ENCODE measurements at regions not wholly inside any gene's neighbourhood (a gene's known extent, or its start where the extent isn't known, plus 50 kb on each side); places are given as distances from the start of the nearest gene placed in this dataset.
"Not testable (repeated sequence)": the region's sequence is repeated elsewhere in the genome, so short reads cannot be mapped to it uniquely, and the experiment has no call there.

DNA sequence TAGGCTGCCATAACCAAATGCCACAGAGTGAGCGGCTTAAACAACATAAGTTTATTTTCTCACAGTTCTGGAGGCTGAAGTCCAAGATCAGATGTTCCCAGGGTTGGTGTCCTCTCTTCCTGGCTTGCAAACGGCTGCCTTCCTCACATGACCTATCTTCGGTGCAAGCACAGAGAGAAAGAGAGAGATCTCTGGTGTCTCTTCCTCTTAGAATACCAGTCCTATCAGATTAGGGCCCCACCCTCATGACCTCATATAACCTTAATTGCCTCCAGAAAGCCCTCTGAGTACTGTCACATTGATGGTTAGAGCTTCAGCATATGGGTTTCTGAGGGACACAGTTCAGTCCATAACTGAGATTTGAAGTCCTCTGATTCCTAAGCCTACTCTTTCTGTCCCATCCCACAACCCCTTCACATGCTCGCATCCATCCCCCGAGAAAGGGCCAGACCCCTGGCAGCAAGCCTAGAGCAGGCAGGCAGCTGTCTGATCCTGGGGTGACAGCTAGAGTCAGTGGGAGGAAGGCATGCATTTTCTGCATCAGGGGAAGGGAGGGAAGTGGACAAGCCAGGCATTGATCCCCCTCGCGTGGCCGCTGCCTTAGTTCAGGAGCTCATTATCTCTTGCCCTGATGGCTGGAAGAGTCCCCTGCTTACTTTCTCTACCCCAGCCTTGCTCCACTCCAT is 114.1 kb downstream of the FAR1 start:
- no peaks in the 10 kb centered on the region for H3K9me3 ChIP-seq (ENCODE audit: control insufficient read depth in 2 of 2, insufficient read depth in 1 of 2, low read length in 1 of 2)

DNA sequence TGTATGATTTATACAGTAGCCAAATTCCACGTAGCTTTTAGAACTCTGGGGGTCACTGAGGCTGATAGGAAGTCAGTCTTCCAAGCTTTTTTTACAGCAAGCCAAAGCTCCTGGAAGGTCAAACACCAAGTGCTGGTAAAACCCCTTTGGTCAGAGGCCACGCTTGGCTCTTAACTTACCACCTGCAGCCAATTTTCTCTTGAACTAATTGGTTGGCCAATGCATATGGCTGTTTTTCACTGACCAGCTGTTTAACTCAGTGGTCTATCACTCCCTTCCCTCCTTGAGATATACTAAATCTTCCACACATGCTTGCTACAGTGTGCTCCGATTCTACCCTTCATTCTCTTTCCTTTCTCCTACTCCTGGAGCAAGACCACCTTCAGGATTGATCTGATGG is 116.0 kb downstream of the FAR1 start:
- WGBS: 94% methylated on average over 3 of the region's 3 CpGs

More for the DNA sequence above, 114.1 kb downstream of the FAR1 start:
- no peak for DNase-seq (ENCODE audit: low read depth in 6 of 9, low spot score in 9 of 9)
- Histone ChIP-seq H3K36me3 (ENCODE audit: control insufficient read depth in 2 of 2, insufficient read depth in 2 of 2, low read length in 1 of 2) (no peaks in the 10 kb centered on the region), H3K4me3 (ENCODE audit: low read length in 2 of 2) (no peak overlapping the region), H3K4me1 (ENCODE audit: control insufficient read depth in 2 of 2, insufficient read depth in 2 of 2, low read length in 2 of 2) (no peaks in the 10 kb centered on the region), H3K27ac (ENCODE audit: low read depth in 1 of 2, low read length in 1 of 2) (no peak overlapping the region), H3K27me3 (ENCODE audit: control insufficient read depth in 2 of 2, insufficient read depth in 1 of 2, low read length in 1 of 2) (peaks cover 0 to 2% of the 10 kb centered on the region in 2 donors)
- 91% methylated on average over 8 of the region's 8 CpGs for WGBS

DNA sequence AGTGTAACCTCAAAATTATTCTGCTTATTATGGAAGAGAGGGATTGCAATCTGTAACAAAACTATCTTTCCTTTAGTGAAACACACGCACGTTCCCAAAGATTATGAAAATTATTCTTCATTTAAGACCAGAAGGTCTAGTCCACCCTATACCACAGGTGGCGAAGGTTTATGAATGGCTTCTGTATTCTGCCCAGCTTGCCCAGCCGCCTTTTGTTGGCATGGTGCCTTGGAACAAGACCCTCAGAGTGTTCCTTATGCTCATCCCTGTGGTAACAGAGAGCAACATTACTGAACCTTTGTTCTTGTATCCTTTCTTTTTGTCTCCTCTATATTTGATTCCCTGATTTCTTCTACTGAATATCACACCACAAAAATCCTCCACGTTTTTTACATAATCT is 116.4 kb downstream of the FAR1 start:
- Histone ChIP-seq H3K9me3 (ENCODE audit: control insufficient read depth in 2 of 2, insufficient read depth in 1 of 2, low read length in 1 of 2) (no peaks in the 10 kb centered on the region), H3K36me3 (ENCODE audit: control insufficient read depth in 2 of 2, insufficient read depth in 2 of 2, low read length in 1 of 2) (no peaks in the 10 kb centered on the region), H3K27ac (ENCODE audit: low read depth in 1 of 2, low read length in 1 of 2) (no peak overlapping the region), H3K4me3 (ENCODE audit: low read length in 2 of 2) (no peak overlapping the region), H3K4me1 (ENCODE audit: control insufficient read depth in 2 of 2, insufficient read depth in 2 of 2, low read length in 2 of 2) (no peaks in the 10 kb centered on the region), H3K27me3 (ENCODE audit: control insufficient read depth in 2 of 2, insufficient read depth in 1 of 2, low read length in 1 of 2) (no peaks in the 10 kb centered on the region)
- WGBS: 96% methylated on average over 5 of the region's 5 CpGs
- no peak for DNase-seq (ENCODE audit: low read depth in 6 of 9, low spot score in 9 of 9)

More for the DNA sequence above, 116.0 kb downstream of the FAR1 start:
- no peak for DNase-seq (ENCODE audit: low read depth in 6 of 9, low spot score in 9 of 9)
- Histone ChIP-seq H3K4me3 (ENCODE audit: low read length in 2 of 2) (no peak overlapping the region), H3K4me1 (ENCODE audit: control insufficient read depth in 2 of 2, insufficient read depth in 2 of 2, low read length in 2 of 2) (no peaks in the 10 kb centered on the region), H3K9me3 (ENCODE audit: control insufficient read depth in 2 of 2, insufficient read depth in 1 of 2, low read length in 1 of 2) (no peaks in the 10 kb centered on the region), H3K27ac (ENCODE audit: low read depth in 1 of 2, low read length in 1 of 2) (no peak overlapping the region), H3K27me3 (ENCODE audit: control insufficient read depth in 2 of 2, insufficient read depth in 1 of 2, low read length in 1 of 2) (no peaks in the 10 kb centered on the region), H3K36me3 (ENCODE audit: control insufficient read depth in 2 of 2, insufficient read depth in 2 of 2, low read length in 1 of 2) (no peaks in the 10 kb centered on the region)

DNA sequence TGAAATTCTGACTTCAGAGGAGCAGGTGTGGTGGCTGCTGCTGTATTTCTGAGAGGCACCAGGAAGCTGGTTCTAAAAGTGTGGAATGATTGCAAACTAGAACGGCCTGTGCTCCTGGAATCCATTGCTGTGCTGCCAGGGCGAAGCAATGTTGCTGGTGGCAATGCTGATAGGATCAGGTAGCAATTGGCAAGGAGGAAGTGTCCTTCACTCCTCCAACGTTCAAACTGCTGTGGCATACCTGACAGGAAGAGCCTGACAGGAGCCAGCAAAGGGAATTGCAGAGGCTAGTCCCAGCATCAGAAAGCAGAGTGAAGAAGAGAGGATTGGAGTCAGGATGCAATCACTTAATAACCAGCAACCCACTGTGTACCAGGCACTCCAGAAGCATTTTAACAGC is 118.2 kb downstream of the FAR1 start:
- WGBS: 54% methylated on average over 3 of the region's 3 CpGs
- Histone ChIP-seq H3K4me1 (ENCODE audit: control insufficient read depth in 2 of 2, insufficient read depth in 2 of 2, low read length in 2 of 2) (no peaks in the 10 kb centered on the region), H3K27ac (ENCODE audit: low read depth in 1 of 2, low read length in 1 of 2) (no peak overlapping the region), H3K36me3 (ENCODE audit: control insufficient read depth in 2 of 2, insufficient read depth in 2 of 2, low read length in 1 of 2) (no peaks in the 10 kb centered on the region), H3K9me3 (ENCODE audit: control insufficient read depth in 2 of 2, insufficient read depth in 1 of 2, low read length in 1 of 2) (no peaks in the 10 kb centered on the region), H3K4me3 (ENCODE audit: low read length in 2 of 2) (no peak overlapping the region), H3K27me3 (ENCODE audit: control insufficient read depth in 2 of 2, insufficient read depth in 1 of 2, low read length in 1 of 2) (no peaks in the 10 kb centered on the region)
- DNase-seq (ENCODE audit: low read depth in 6 of 9, low spot score in 9 of 9): no peak

DNA sequence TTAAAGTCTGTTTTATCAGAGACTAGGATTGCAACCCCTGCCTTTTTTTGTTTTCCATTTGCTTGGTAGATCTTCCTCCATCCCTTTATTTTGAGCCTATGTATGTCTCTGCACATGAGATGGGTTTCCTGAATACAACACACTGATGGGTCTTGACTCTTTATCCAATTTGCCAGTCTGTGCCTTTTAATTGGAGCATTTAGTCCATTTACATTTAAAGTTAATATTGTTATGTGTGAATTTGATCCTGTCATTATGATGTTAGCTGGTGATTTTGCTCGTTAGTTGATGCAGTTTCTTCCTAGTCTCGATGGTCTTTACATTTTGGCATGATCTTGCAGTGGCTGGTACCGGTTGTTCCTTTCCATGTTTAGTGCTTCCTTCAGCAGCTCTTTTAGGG is 129.1 kb downstream of the FAR1 start:
- not testable (repeated sequence) for H3K4me1 ChIP-seq (ENCODE audit: control insufficient read depth in 2 of 2, insufficient read depth in 2 of 2, low read length in 2 of 2); H3K27me3 ChIP-seq (ENCODE audit: control insufficient read depth in 2 of 2, insufficient read depth in 1 of 2, low read length in 1 of 2); H3K4me3 ChIP-seq (ENCODE audit: low read length in 2 of 2); H3K27ac ChIP-seq (ENCODE audit: low read depth in 1 of 2, low read length in 1 of 2); H3K36me3 ChIP-seq (ENCODE audit: control insufficient read depth in 2 of 2, insufficient read depth in 2 of 2, low read length in 1 of 2); DNase-seq (ENCODE audit: low read depth in 6 of 9, low spot score in 9 of 9); H3K9me3 ChIP-seq (ENCODE audit: control insufficient read depth in 2 of 2, insufficient read depth in 1 of 2, low read length in 1 of 2)
- 84% methylated on average over 3 of the region's 3 CpGs for WGBS

DNA sequence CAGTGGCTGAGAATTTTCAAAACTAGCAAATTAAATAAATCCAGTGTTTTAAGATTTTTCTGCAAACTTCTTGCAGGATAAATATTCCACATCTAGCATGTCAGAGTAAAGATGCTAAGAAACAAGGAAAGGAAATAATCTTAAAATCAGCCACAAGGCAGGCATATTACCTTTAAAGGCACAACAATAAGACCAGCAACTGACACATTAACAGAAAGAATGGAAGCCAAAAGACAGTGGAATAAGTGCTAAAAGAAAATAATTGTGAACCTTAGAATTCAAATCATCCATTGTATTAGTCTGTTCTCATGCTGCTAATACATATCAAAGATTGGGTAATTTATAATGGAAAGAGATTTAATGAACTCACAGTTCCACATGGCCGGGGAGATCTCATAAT is 132.4 kb downstream of the FAR1 start:
- no peaks in the 10 kb centered on the region for H3K4me1 ChIP-seq (ENCODE audit: control insufficient read depth in 2 of 2, insufficient read depth in 2 of 2, low read length in 2 of 2)
- no peaks in the 10 kb centered on the region for H3K27me3 ChIP-seq (ENCODE audit: control insufficient read depth in 2 of 2, insufficient read depth in 1 of 2, low read length in 1 of 2)
- no peak overlapping the region for H3K4me3 ChIP-seq (ENCODE audit: low read length in 2 of 2)
- H3K9me3 ChIP-seq (ENCODE audit: control insufficient read depth in 2 of 2, insufficient read depth in 1 of 2, low read length in 1 of 2): no peaks in the 10 kb centered on the region
- H3K36me3 ChIP-seq (ENCODE audit: control insufficient read depth in 2 of 2, insufficient read depth in 2 of 2, low read length in 1 of 2): no peaks in the 10 kb centered on the region
- no peak overlapping the region for H3K27ac ChIP-seq (ENCODE audit: low read depth in 1 of 2, low read length in 1 of 2)
- DNase-seq (ENCODE audit: low read depth in 6 of 9, low spot score in 9 of 9): no peak
- WGBS: 94% methylated on average over 1 of the region's 1 CpG

DNA sequence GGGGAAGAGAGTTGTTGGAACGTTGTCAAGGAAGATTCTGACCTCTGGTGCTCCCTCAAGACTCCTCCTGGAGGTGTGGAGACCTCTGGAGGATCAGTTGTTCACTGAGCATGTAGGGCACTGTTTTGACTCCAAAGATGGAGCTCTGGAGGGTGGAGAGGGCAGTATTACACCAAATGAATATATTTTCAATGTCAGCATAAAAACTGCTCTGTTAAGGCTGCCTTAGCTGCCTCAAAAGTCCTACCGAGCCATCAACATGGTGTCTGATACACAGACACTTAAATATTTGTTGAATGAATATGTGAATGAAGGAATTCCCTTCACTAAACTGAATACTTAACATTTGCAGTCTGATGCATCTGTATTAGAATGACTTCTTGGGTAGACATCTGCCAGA is 144.2 kb upstream of the SPON1 start:
- H3K4me1 ChIP-seq (ENCODE audit: control insufficient read depth in 2 of 2, insufficient read depth in 2 of 2, low read length in 2 of 2): no peaks in the 10 kb centered on the region
- H3K36me3 ChIP-seq (ENCODE audit: control insufficient read depth in 2 of 2, insufficient read depth in 2 of 2, low read length in 1 of 2): no peaks in the 10 kb centered on the region
- no peak overlapping the region for H3K27ac ChIP-seq (ENCODE audit: low read depth in 1 of 2, low read length in 1 of 2)
- H3K9me3 ChIP-seq (ENCODE audit: control insufficient read depth in 2 of 2, insufficient read depth in 1 of 2, low read length in 1 of 2): no peaks in the 10 kb centered on the region
- H3K27me3 ChIP-seq (ENCODE audit: control insufficient read depth in 2 of 2, insufficient read depth in 1 of 2, low read length in 1 of 2): no peaks in the 10 kb centered on the region
- 85% methylated on average over 2 of the region's 2 CpGs for WGBS
- no peak overlapping the region for H3K4me3 ChIP-seq (ENCODE audit: low read length in 2 of 2)
- DNase-seq (ENCODE audit: low read depth in 6 of 9, low spot score in 9 of 9): no peak

DNA sequence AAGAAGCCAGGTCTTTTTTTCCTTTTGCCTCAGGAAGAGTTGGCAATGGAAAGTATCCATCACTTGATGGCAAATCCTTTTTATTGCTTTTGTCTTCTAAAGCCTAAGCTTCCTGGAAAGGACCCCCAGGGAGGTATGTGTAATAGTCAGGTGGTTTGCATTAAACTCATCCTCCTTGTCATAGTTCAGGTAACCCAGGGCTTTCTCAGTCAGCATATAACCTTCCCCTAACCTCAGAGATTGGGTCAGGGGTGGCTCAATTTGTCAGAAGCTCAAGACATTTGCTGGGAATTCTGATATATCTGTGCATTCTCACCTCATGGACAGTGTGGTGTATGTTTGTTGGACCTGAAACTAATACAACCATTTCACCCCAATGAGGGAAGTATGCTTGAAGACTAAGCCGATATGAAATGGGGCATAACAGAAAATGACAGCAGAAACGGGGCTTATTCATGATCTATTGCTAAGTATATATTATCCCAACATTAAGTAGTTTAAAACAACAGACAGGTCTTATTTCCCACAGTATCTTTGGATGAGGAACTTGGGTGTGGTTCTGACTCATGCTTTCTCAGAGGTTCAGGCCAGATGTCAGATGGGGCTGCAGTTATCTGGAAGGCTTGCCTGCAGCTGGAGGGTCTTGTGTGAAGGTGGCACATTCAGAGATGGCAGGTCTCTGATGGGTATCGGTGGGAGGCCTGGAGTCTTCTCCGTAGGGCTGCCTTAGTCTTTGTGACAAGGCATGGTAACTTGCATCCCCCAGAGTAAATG is 135.8 kb upstream of the SPON1 start:
- Histone ChIP-seq H3K9me3 (ENCODE audit: control insufficient read depth in 2 of 2, insufficient read depth in 1 of 2, low read length in 1 of 2) (no peaks in the 10 kb centered on the region), H3K36me3 (ENCODE audit: control insufficient read depth in 2 of 2, insufficient read depth in 2 of 2, low read length in 1 of 2) (no peaks in the 10 kb centered on the region), H3K27ac (ENCODE audit: low read depth in 1 of 2, low read length in 1 of 2) (no peak overlapping the region), H3K4me1 (ENCODE audit: control insufficient read depth in 2 of 2, insufficient read depth in 2 of 2, low read length in 2 of 2) (no peaks in the 10 kb centered on the region), H3K27me3 (ENCODE audit: control insufficient read depth in 2 of 2, insufficient read depth in 1 of 2, low read length in 1 of 2) (no peaks in the 10 kb centered on the region), H3K4me3 (ENCODE audit: low read length in 2 of 2) (no peak overlapping the region)
- WGBS: 90% methylated on average over 4 of the region's 4 CpGs
- DNase-seq (ENCODE audit: low read depth in 6 of 9, low spot score in 9 of 9): no peak

DNA sequence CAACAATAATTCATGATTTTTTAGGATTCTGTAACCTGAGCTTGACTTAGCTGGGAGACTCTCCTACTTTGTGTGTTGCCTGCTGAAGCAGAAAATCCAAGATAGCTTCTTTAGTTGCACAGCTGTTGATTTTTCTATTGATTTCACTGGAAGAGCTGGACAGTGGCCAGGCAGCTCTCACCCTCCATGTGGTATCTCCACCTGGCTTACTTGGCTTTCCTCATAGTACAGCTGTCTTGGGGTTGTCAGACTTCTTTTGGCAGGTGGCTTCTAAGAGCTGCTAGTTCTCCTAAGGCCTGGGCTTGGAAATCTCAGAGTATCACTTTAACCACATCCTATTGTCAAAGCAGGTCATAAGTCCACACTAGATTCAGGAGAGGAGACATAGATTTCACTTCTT is 130.8 kb upstream of the SPON1 start:
- H3K4me1 ChIP-seq (ENCODE audit: control insufficient read depth in 2 of 2, insufficient read depth in 2 of 2, low read length in 2 of 2): no peaks in the 10 kb centered on the region
- H3K4me3 ChIP-seq (ENCODE audit: low read length in 2 of 2): no peak overlapping the region
- H3K27me3 ChIP-seq (ENCODE audit: control insufficient read depth in 2 of 2, insufficient read depth in 1 of 2, low read length in 1 of 2): no peaks in the 10 kb centered on the region
- H3K9me3 ChIP-seq (ENCODE audit: control insufficient read depth in 2 of 2, insufficient read depth in 1 of 2, low read length in 1 of 2): no peaks in the 10 kb centered on the region
- H3K36me3 ChIP-seq (ENCODE audit: control insufficient read depth in 2 of 2, insufficient read depth in 2 of 2, low read length in 1 of 2): no peaks in the 10 kb centered on the region
- DNase-seq (ENCODE audit: low read depth in 6 of 9, low spot score in 9 of 9): no peak
- no peak overlapping the region for H3K27ac ChIP-seq (ENCODE audit: low read depth in 1 of 2, low read length in 1 of 2)

All from thymus (tissue), 11 donors.